Hypothalamus (tissue), 51 donors: ENCODE measurements at regions not wholly inside any gene's neighbourhood (a gene's known extent, or its start where the extent isn't known, plus 50 kb on each side); places are given as distances from the start of the nearest gene placed in this dataset.
"Not testable (repeated sequence)": the region's sequence is repeated elsewhere in the genome, so short reads cannot be mapped to it uniquely, and the experiment has no call there.

Experiments
- DNase-seq, 51 donors: peaks; one replicate each; lab custom pipeline; 2025; lab: John Stamatoyannopoulos, UW

DNA sequence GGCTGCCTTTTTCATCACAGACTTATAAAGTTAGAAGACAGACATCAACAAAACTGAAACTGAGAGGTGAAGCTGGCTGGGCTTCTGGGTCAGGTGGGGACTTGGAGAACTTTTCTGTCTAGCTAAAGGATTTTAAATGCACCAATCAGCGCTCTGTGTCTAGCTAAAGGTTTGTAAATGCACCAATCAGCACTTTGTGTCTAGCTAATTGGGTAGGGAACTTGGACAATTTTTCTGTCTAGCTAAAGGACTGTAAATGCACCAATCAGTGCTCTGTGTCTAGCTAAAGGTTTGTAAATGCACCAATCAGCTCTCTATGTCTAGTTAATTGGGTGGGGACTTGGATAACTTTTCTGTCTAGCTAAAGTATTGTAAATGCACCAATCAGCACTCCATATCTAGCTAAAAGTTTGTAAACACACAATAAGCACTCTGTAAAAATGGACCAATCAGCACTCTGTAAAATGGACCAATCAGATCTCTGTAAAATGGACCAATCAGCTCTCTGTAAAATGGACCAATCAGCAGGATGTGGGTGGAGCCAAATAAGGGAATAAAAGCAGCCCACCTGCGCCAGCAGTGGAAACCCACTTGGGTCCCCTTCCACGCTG, 710.3 kb upstream of the INTU start:
- DNase-seq, result not testable (repeated sequence)

- DNase-seq, result no peak
These were observed 708.5 kb upstream of the INTU start for GRCh38 chr4:126924237-126924636.

DNA sequence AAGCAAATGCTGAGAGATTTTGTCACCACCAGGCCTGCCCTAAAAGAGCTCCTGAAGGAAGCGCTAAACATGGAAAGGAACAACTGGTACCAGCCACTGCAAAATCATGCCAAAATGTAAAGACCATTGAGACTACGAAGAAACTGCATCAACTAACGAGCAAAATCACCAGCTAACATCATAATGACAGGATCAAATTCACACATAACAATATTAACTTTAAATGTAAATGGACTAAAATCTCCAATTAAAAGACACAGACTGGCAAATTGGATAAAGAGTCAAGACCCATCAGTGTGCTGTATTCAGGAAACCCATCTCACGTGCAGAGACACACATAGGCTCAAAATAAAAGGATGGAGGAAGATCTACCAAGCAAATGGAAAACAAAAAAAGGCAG, 702.7 kb upstream of the INTU start:
- DNase-seq, result not testable (repeated sequence)

GRCh38 chr4:126935801-126936200, 697.0 kb upstream of the INTU start:
- no peak for DNase-seq

GRCh38 chr4:126937342-126937741, 695.4 kb upstream of the INTU start:
- DNase-seq, result no peak

DNA sequence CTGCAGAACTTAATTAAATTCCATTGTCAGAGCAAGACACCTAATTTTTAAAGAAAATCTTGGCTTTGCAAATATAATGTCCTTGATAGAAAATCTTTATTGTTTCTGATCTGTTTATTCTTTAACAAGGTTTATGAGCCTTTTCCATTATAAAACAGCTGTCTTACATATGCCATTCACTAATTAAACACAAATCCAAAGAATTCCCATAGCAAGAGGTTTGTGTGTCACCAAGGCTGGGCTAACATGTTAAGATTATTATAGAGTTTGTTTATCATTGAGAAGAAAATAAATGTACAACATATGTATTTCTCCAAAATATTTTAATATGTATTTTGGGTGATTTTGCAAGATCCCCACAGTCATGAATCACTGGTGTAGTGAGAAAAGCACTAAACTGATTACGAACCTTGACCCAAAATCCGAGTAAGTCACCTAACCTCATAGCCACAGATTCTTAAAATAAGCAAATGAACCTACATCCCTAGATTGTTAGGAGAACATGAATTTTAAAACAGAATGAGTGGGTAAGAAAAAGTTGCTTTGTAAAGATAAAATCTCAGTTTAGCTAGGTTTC, 694.8 kb upstream of the INTU start:
- no peak for DNase-seq

DNA sequence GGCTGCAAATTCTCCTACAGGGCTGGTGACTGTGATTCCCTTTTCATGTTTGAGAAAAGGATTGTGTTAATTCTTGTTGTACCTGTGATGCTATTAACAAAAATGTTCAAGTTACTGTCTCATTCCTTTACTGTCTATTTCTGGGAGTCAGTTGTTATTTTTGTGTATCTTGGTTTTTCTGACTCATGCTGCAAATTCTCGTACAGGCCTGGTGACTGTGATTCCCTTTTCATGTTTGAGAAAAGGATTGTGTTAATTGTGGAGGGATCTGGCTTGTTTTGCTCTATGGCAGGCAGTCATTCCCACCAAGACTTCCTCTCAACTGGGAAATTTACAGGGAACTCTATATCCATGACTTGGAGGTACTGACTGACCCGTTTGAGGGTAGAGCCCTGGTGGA, 693.4 kb upstream of the INTU start:
- no peak for DNase-seq

GRCh38 chr4:126947536-126947935, 685.2 kb upstream of the INTU start:
- no peak for DNase-seq

DNA sequence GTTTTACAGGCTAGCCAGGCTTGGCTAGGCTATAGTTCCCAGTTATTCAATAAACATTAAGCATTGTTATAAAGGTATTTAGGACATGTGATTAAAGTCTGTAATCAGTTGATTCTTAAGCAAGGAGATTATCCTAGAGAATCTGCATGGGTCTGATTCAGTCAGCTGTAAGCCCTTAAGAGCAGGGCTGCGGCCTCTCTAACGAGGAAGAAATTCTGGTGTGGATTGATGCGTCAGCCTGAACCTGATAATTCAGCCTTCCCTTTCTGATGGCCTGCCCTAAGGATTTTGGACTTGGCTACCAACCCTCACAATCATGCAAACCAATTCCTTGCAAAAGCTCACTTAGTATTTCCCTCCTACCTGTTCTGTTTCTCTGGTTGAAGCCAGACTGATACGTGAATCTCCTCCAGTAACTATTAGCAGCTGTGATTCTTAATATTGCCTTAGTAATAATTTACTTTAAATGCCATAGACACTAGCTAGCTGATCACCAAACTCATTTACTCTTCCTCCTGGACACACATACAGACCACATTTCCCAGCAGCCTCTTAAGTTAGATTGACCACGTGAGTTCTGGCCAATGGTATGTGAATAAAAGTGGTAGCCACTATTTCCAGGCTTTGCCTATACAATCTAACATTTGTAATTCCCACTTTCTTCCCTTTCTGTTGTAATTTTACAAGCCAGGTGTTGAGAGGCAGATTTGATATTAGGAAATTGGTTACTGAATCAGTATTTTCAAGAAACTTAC, 678.0 kb upstream of the INTU start:
- no peak for DNase-seq

- no peak for DNase-seq
These were observed 677.2 kb upstream of the INTU start for GRCh38 chr4:126955292-126956183.

DNA sequence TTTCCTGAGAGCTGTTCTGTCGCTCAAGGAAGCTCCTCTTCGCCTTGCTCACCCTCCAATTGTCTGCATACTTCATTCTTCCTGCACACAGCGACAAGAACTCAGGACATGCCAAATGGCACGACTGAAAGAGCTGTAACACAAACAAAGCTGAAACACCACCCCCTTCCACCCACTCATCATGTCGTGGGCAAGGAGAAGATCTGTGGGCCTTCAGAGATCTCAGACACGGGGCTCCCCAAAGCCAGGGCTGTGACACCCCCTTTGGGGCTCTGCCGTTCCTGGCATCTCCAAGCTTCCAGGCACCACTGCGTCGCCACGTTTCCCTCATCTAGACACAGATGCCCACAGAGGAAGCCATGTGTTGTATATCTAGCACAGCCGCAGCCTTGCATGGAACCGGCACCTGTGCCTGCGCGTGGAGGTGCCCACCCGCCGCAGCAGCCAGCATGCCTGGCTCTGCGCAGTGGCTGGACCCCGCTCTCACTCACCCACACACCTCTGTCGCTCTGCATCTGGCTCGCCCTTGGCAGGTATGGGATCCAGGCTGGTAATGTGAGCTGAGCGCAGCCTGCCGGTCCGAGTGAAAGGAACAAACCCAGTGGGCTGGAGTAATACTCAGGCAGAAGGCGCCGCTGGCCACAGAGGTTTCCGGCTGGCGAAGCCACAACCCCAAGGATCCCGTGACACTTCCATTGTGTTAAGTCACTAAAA, 676.4 kb upstream of the INTU start:
- DNase-seq, result no peak

DNA sequence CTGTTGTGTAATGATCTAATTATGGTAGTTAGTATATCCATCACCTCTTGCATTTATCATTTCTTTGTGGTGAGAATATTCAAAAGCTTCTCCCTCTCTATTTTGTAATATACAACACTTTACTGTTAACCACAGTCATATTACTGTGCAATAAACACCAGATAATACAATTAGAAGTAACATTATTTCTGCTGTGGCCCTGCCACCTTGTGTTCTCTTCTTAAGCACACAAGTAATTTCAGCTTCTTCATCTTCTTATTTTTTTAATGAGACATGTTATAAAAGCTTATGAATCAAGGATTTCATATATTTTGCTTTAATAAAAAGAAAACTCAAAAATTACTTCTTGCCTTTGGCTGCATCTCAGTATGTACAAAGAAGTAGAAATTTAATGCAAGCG, 675.2 kb upstream of the INTU start:
- DNase-seq, result no peak

DNA sequence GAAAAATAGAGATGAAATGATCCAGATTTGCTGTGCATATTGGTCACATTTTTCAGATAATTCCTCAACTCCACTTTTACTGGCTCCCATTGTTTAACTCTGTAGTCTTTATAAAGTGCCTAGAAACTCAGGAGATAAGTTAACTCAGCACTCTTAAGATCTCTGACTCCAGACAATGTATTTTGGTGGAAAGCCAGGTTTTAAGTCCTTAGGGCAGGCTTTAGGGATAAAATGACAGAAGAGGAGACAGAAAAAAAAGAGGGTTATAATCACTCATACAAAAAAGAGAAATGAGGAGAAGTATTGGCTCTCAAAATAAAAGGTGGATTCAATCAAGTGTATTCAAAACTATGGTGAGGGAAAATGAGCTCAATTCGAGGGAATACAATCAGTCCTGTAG, 674.8 kb upstream of the INTU start:
- DNase-seq, result no peak

DNA sequence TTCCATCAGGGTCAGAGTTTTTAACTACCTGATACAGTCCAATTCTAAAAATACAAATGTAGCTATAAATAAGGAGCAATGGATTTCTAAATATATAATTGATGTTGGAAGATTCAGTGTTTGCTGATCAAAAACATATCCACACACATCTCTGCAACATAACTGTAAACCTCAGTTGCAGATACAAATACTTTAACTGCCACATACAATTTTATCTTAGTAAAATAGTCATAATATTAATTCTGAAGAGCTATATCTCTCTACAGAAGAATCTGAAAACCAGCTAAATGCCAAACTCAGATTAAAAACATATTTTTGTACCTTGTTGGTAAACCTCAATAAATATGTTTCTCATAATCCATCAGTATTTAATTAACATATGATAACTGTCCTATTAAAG, 674.3 kb upstream of the INTU start:
- DNase-seq, result no peak

DNA sequence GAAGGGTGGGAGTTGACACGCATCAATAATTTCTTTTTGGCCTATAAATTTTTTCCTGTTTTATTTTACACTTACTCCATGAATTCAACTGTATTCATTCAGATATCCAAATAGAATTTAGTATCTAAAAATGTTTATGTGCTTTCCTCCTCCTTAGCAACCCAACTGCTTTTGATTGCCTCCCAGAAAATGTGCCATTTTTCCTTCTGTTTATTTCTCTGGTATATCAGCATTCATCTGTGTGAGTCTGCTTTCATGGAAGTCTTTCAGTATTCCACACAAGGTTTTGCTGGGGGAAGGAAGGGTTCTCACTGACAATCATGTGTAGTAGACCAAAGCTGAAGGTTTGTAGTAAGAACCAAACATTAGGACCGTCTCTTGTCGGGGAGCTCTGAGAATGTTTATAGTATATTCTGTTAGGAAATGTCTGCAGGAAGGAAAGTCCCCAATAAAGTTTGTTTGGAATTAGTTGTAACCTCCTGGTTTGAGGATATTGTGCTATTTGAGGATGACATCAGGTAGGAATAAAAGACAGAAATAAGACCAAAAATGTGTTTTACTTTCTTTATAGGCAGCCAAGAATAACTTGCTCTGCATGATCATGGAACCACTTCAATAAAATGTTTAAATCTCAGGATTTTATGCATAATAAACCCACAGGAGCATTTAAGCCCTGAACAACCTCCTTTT, 673.6 kb upstream of the INTU start:
- no peak for DNase-seq

GRCh38 chr4:126960760-126961159, 672.0 kb upstream of the INTU start:
- no peak for DNase-seq

DNA sequence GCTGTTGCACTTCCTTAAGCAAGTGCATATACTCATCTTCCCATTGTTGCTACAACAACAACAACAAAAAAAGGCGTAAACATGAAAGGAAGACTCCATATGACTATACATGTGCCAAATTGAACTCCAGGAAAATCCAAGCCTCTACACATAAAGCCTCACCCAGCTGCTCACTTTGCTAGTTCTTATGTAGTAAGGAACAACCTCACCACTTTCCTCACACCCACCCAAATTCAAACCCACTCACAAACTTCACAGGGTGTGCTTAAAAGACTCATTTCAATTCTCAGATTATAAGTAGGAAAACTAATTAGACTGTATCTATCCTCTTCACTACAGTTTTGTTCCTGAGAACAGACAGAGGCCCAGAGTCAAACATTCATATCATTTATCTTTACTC, 671.1 kb upstream of the INTU start:
- DNase-seq, result no peak

GRCh38 chr4:126965877-126966276, 666.9 kb upstream of the INTU start:
- DNase-seq, result no peak

GRCh38 chr4:126969360-126970235, 663.2 kb upstream of the INTU start:
- no peak for DNase-seq
